NCI-H1417 treated with DMSO at 0.1 percent for 48 hours (cell line): ENCODE measurements at regions not wholly inside any gene's neighbourhood (a gene's known extent, or its start where the extent isn't known, plus 50 kb on each side); places are given as distances from the start of the nearest gene placed in this dataset.
"Not testable (repeated sequence)": the region's sequence is repeated elsewhere in the genome, so short reads cannot be mapped to it uniquely, and the experiment has no call there.

Source experiments
- DNase-seq: peaks from one replicate; lab custom pipeline; 2025; lab: John Stamatoyannopoulos, UW

DNA sequence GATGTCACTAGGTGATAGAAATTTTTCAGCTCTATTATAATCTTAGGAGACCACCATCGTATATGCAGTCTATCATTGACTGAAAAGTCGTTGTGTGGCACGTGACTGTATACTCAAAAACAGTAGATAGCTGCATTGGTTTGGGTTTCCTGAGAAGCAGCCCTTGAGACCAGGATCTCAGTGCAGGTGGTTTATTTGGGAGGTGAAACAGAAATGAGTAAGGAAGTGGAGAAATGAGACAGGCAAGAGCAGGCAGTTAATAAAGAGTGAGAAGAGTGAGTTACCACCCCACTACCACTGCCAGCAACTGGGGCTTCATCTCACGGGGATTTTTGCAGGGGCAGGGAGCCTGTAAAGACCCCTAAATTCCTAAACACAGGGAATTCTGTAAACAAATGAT, 221.0 kb downstream of the SHQ1 start:
- DNase-seq = no peak

DNA sequence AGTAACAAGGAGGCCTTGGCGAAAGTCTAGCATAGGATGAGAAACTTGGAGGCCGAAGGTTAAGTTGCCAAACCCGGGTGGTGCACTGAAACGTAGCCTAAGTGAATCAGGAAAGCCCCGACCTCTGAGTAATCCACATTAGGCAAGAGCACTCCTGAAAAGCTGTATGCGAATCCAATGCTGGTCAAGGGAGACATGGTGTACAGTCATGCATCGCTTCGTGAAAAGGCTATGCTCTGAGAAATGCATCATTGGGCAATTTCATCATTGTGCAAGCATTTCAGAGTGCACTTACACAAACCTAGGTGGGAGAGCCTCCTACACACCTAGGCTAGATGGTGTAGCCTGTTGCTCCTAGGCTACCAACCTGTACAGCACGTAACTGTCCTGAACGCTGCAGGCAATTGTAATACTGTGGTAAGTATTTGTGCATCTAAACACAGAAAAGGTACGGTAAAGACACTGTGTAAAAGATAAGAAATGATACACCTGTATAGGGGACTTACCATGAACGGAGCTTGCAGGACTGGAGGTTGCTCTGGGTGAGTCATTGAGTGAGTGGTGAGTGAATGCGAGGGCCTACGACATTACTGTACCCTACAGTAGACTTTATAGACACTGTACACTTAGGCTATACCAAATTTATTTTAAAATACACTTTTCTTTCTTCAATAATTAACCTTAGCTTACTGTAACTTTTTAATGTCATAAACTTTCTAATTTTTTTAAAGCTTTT, 222.5 kb downstream of the SHQ1 start:
- no peak for DNase-seq

DNA sequence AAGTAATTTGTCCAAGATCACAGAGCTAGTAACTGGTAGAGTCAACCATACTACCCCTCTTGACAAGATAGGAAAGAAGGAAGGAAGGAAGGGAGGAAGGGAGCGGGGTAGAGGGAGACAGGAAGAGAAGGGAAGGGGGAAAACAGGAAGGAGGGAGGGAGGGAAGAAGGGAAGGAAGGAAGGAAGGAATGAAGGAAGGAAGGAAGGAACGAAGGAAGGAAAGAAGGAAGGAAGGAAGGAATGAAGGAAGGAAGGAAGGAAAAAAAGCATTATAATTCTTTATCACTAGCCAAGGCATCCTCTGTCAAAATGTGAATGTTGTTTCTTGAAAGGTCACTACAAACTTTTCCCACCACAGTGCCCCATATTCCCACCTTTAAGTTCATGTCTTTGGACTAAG, 223.6 kb downstream of the SHQ1 start:
- DNase-seq = no peak

GRCh38 chr3:72618739-72619138, 229.5 kb downstream of the SHQ1 start:
- DNase-seq = no peak

DNA sequence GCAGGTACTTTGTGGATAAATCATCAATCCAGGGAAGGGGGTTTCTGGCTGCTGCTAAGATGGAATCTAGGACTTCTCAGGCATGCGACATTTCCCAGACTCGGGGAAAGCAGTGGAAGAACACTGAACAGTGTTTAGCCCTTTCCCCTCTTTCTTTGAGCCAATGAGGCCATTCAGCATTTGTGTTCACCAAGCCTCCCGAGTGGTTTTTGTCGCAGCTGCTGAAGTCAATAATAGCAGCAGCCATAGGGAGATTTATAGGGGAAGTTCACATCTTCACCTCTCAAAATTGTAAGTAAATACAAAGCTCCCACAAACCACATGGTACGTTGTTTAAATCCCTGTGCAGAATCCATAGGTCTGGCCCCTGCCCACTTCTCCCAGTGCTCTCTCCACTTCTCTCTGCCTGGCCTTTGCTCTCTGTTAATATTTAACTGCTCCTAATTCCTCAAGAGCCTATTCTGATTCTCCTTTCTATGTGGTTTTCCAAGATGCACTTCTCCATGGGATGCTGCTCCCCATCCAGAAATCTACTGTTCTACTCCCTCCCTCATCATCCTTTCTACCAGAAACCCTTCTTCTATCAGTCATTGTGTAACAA, 230.7 kb downstream of the SHQ1 start:
- DNase-seq = no peak

- DNase-seq = no peak
These were observed 232.5 kb downstream of the SHQ1 start for GRCh38 chr3:72615776-72616175.

GRCh38 chr3:72615182-72615581, 233.1 kb downstream of the SHQ1 start:
- no peak for DNase-seq

- no peak for DNase-seq
These were observed 233.7 kb downstream of the SHQ1 start for GRCh38 chr3:72614394-72615074.

GRCh38 chr3:72613871-72614270, 234.4 kb downstream of the SHQ1 start:
- DNase-seq = no peak

DNA sequence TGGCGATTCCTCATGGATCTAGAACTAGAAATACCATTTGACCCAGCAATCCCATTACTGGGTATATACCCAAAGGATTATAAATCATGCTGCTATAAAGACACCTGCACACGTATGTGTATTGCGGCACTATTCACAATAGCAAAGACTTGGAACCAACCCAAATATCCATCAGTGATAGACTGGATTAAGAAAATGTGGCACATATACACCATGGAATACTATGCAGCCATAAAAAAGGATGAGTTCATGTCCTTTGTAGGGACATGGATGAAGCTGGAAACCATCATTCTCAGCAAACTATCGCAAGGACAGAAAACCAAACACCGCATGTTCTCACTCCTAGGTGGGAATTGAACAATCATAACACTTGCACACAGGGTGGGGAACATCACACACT, 239.1 kb downstream of the SHQ1 start:
- not testable (repeated sequence) for DNase-seq

- DNase-seq = no peak
These were observed 242.0 kb downstream of the SHQ1 start for GRCh38 chr3:72606005-72606800.

DNA sequence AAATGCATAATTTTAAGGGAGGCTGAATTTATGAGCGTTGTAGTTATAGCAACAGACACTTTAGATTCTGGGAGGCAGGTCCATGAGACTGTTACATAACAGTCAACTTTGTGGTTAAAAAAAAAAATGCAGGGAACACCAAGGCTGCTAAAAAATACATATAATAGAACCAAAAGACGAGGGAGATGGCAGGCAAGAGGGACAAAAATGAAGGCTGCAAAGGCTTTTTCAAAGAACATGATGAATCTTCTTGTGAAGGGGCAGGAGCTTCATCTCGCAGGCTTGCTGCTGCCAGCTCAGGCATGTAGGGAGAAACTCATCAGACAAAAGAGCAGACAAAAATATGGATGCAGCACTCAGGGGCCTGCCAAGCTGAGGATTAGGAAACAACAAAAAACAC, 243.9 kb downstream of the SHQ1 start:
- DNase-seq = no peak

DNA sequence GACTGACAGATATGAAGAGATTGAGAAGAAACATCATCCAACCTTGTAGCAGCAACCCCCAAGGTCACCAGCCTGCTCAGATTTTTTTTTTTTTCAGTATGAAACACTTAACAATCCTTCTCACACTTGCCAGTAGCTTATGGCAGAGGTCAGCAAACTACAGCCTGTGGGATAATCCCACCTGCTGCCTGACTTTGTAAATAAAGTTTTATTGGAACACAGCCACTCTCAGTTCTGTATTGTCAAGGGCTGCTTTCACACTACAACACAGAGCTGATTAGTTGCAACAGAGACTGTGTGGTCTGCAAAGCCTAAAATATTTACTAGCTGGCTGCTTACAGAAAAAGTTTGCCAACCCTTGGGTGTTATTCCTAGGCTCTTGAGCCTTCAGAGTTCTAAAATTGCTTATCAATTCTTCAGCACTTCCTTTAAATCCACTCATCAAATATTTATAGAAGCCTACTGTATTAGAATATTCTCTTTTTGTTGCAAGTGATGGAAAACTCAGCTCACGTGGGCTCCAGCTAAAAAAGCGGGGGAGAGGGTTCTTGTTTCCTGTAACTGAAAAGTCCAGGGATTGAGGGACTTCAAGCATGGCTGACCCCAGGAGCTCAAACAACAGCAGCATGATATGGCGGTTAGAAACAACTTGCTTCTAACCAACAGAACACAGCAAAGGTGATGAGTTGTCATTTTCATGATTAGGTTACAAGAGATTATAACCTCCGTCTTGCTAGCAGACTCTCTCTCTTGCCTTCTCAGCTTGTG, 246.1 kb downstream of the SHQ1 start:
- no peak for DNase-seq

DNA sequence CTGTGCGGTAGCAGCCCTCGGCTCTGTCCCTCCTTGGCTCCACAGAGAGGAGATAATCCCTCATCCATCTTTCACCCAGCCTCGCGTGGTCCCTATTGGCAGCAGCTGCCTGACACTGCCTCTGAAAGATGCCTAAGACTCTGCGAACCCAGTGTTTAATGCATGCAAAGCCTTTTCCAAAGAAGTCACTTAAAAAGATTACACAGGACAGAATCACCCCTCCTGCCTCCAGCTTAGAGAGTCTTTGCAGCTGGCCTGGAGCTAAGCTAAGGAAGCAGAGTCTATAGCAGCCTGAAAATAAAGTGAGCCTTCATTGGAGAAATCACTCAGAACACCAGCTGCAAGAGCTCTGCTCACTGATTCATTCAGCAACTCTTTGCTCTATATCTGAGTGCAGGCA, 247.2 kb downstream of the SHQ1 start:
- no peak for DNase-seq

GRCh38 chr3:72597756-72598195, 250.5 kb downstream of the SHQ1 start:
- no peak for DNase-seq

DNA sequence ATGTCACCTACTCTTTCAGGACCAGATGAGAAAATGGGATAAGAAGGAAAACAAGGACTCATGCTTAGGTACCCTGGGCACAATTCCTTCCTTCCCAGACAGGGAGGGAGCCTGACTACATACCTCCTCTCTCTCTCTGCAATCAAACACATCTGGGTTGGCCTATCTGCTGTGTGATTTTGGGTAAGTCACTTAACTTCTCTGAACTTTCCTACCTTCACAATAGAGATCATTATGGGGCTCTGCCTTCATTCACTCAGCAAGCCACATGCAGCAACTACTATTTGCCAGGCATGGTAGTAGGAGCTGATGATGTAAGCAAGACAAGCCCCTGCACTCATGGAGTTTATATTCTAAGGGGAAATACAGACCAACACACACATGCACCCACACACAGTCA, 251.2 kb downstream of the SHQ1 start:
- no peak for DNase-seq

- DNase-seq = no peak
These were observed 252.2 kb downstream of the SHQ1 start for GRCh38 chr3:72595927-72596610.

GRCh38 chr3:72595376-72595775, 252.9 kb downstream of the SHQ1 start:
- DNase-seq = no peak

DNA sequence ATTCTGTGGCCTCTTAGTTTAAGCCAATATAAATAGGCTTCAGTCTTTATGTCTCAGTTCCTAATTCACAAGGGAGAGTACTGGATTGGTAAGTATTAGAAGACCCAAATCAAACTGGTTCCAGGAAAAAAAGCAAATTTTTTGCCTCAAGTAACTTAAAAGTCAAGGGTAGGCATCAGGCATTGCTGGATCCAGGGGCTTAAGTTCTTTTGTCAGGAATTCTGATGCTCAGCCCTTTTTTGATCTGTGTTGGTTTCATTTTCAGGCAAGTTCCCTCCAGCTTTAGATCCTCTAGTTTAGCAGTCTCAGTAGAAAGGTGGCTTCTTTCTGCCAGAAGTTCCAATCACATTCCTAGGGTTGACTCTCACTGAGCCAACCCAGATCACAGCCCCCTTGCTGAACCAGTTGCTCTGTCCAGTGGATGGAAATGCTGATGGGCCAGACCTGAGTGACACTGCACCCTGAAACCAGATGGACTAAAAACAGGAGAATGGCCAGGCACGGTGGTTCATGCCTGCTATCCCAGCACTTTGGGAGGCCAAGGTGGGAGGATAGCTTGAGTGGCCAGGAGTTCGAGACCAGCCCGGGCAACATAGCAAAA, 253.5 kb downstream of the SHQ1 start:
- DNase-seq = no peak

DNA sequence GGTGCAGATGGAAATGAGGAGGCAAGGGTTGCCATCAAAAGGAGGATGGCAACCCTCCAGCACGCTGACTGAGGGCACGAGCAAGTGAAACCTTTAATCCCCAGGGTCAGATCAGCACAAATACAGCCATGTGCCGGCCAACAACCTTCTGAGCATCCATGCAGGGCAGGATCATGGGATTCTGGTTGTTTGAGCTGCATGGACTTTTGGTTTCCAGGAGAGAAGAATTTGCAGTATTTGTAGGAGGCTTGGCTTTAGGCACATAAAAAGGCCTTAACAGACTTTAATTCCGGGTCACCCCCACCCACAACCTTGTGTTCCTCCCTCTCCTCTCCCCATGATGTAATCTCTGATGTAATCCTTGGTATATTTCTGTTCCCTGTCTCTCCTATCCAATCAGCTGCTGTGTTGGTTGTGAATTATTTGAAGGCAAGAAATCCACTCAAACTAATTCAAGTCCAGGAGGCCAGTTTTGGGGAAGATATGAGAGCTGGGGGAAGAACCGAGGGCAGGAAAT, 254.3 kb downstream of the SHQ1 start:
- no peak for DNase-seq
